CD4-positive, alpha-beta T cell treated with Interleukin-12 subunit alpha and Interleukin-12 subunit beta, for 1 hour (primary cell): ENCODE measurements at regions not wholly inside any gene's neighbourhood (a gene's known extent, or its start where the extent isn't known, plus 50 kb on each side); places are given as distances from the start of the nearest gene placed in this dataset.
"Not testable (repeated sequence)": the region's sequence is repeated elsewhere in the genome, so short reads cannot be mapped to it uniquely, and the experiment has no call there.

Source experiments
- DNase-seq: peaks from one replicate; pipeline ENCODE4 v3.0.0-alpha.2; 2020

DNA sequence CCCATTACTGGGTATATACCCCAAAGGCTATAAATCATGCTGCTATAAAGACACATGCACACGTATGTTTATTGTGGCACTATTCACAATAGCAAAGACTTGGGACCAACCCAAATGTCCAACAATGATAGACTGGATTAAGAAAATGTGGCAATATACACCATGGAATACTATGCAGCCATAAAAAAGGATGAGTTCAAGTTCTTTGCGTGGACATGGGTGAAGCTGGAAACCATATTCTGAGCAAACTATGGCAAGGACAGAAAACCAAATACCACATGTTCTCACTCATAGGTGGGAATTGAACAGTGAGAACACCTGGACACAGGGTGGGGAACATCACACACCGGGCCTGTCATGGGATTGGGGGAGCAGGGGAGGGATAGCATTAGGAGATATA is 54.4 kb upstream of the MUCL1 start:
- DNase-seq: not testable (repeated sequence)

DNA sequence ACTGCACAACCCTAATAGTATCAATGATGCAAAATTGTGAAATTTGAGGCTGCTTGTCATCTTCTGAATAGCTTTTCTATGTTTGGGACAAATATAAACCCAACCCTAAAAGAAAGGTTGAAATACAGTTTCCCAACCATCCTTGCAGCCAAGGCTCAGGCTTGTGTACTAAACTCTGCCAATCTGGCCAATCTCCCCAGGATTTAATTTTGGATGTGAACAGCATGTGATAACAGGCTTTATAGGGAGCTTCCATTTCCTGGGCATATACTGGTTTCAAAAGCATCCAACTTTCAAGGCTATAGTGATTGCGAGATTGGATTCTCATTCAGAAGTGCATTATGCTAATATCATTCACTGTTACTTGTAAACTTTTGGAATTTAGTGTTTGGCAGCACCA is 55.7 kb upstream of the MUCL1 start:
- DNase-seq: no peak

DNA sequence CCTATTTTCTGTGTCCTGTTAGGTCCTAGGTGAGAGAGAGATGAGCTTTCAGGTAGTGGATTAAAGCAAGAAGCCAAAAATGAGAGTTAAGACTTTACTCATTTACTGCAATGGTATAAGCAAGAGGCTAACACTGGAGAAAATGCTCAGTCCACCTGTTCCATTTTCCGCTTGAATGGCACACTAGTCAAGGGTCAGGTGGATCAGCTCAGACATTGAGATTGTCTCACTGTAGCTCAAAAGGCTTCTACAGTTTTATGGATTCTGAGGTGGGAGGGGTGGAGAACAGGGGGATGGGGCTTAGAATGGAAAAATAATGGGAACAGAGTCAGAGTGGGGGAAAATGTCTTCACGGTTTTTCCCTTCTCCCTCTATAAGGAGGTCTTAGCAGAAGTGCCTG is 57.3 kb upstream of the MUCL1 start:
- no peak for DNase-seq

DNA sequence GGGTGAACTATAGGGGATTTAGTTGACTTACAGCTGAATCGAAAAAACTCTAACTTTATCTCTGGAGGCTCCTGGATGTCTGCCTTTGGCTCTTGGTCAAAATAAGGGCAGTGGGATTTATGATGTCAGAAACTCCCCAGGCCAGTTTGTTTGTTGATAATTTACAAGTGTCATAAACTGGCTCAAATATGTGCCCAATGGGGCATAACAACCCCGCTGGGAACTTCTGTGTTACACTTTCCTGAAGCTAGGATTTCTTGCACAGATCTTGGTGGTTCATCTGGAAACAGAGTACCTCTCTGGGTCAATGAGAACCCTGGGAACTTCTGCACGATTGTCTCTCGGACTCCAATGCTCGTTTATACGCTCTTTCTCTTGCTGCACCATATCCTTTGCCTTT is 58.7 kb upstream of the MUCL1 start:
- no peak for DNase-seq

DNA sequence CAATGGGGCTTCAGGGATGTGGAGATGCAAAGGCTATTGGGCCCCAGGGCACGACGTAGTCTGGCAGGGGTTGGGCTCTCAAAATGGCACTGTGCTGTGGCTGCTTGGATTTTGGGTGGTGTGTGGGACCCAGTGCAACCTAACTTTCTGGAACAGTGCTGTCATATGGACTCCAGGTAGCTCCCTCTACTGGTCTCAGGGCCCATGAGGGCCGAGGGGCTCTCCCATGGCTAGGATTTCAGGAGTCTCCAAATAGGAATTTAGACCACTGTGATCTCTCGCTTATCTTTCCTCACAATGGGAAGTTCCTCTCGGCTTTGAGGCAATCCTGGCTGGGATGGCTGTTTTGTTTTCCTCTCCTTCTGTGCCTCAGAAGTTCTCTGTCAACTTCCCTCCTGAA is 68.2 kb upstream of the MUCL1 start:
- no peak for DNase-seq

DNA sequence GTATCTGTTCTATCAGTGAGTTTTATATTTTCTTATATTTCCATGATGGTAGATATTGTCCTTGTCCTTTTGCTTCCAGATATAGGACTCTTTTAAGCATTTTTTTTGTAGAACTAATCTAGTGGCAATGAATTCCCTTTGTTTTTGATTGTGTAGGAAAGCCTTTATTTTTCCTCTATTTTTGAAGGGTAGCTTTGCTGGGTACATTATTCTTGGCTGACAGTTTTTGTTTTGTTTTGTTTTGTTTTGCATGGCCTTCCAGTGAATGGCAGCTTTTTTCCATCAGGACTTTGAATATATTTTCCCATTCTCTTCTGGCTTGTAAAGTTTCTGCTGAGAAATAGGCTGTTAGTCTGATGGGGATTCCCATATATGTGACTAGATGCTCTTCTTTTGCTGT is 70.2 kb upstream of the MUCL1 start:
- DNase-seq: no peak

DNA sequence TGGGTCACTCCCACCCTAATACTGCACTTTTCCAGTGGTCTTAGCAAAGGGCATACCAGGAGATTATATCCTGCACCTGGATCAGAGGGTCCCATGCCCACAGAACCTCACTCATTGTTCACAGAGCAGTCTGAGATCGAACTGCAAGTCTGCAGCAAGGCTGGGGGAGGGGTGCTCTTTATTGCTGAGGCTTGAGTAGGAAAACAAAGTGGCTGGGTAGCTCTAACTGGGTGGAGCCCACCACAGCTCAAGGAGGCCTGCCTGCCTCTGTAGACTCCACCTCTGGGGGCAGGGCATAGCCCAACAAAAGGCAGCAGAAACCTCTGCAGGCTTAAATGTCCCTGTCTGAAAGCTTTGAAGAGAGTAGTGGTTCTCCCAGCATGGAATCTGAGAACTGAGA is 77.3 kb upstream of the MUCL1 start:
- DNase-seq: peak; percentile 2

DNA sequence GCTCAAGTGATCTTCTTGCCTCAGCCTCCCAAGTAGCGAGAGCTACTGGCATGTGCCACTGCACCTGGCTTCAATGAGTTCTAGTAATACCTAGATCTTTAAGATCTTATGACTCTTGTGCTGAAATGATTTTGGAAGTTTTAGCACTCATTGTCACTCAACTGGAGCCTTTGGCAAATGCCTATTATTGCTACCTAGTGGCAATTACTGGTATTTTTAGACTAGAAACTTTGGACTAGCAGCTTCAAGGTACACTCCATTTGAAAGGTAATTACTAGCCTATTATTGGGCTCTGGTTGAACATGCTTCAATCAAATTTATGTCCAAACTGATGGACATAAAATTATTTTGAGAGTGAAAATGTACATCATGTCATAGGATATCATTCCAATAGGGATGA is 80.7 kb upstream of the MUCL1 start:
- no peak for DNase-seq

DNA sequence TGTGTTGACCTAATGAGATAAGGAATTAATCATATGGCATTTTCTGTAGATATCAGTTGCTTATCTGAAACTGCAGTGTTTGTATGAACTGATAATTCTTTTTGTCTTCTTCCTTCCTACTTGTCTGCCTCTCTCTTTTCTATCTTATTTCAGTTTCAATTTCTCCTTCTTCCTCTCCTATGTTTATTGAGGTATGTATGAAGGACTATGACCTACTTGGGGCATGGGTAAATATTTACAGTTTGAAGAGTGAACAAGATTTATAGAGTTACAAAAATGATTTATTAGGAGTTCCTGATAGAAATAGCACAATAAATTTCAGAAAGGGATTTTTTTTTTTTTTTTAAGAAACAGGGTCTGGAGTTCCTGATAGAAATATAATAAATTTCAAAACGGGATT is 88.7 kb upstream of the MUCL1 start:
- DNase-seq: no peak

DNA sequence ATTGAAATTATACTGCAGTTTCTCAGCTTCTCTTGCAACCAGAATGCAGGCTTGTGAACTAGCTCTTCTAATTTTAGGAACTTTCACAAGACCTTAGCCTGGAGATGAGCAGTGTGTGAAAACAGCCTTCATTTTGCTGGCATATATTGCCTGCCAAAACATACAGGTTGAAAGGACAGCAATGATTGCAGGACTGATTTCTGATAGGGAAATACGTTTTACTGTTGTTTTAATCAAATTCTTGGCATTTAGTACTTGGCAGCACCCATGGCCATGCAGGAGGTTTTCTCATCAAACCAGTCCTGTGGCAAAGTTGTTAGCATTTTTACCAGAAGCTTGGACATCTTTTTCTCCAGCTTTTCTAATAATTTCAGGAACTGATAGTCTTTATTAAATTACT is 91.9 kb upstream of the MUCL1 start:
- DNase-seq: no peak

DNA sequence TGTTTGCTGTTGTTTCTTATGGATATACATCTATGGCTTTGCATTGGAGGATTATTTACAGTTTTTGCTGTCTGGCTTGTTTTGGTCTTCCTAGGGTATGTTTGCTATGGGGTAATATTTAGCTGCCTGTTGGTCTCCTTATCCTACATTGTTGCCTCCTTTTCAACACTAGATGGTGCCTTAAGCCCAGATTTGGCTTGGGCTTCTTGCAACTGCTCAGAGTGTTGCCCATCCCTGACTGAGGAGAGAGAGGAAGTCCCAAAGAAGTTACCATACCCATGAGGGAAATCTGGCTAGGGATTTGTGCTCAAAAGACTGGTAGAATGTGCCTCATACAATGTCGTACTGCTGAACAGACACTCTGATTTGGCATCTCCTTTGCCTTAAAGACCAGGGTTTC is 94.6 kb upstream of the MUCL1 start:
- peak; percentile 15 for DNase-seq

DNA sequence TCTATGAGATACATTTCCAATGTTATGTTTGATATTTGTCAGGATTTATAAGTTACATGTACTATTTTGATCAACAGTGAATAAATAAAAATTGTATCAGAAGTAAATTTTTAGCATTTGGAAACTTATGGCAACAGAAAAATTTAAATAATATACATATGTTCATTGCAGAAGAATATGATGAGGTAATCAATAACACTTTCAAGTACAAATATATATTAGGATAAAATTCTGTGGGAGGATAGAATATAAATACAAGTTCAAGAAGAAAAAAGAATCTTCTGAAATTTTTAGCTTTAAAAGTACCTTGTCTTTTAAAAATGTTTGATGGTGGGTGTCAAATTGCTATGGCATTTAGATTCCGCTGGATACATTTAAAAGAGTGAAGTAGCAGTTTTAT is 102.8 kb upstream of the MUCL1 start:
- no peak for DNase-seq

DNA sequence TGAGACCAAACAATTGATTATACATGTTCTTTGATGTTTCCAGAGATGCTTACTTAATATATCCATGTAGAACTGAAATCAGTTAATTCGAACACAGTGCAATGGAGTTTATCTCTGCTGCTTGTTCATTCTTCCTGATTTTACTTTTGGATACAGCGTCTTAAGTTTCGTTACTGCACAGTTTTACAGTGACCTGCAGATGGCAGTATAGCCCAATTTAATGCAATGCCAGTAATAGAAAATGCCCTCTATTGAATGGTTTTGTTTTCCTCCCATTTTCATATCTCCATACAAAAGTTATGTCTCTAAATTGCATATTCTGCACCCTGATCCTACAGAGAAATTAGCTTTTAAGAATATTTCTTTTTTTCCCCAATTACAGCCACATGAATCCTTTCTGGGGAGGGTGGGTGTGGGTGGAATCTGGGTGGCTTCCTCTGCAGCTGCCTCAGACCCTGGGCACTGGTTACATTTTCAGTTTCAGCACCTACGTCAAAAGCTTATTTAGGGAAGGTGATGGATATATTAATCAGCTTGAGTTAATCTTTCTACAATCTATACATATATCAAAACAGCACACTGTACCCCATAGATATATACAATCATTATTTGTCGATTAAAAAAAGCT is 101.1 kb upstream of the DCD start:
- peak; percentile 72 for DNase-seq

DNA sequence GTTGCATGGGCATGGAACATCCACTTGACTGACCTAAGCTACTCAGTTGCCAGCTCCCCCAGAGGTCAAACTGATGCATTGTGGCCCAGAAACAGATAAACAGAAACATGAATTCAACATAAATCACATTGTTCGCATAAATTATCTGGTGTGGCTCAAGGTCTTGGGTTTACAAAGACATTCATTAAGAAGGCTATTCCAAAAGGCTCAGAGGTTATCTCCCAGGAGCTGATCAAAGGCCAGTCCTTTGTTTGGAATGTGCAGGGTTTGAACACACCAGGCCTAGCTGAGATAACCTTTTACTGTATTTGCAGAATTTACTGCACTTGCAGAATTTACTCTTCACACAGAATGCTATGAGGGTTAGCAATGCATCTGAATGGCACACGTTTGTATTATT is 96.4 kb upstream of the DCD start:
- DNase-seq: no peak

DNA sequence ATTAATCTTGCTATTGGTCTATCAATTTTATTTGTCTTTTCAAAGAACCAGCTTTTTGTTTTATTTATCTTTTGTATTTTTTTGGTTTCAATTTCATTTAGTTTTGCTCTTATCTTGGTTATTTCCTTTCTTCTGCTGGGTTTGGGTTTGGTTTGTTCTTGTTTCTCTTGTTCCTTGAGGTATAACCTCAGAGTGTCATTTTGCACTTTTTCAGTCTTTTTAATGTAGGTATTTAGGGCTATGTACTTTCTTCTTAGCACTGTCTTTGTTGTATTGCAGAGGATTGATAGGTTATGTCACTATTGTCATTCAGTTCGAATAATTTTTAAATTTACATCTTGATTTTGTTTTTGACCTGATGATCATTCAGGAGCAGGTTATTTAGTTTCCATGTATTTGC is 92.7 kb upstream of the DCD start:
- DNase-seq: peak; percentile 34

DNA sequence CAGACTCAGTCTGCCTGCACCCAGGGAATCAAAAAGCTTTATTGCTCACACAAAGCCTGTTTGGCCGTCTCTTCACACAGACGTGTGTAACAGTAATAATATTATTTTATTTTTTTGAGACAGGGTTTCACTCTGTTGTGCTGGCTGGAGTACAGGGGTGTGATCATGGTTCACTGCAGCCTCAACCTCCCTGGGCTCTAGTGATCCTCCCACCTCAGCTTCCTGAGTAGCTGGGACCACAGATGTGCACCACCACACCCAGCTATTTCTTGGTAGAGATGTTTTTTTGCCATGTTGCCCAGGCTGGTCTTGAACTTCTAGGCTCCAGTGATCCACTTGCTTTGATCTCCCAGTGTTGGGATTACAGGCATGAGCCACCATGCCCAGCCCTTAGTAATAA is 88.4 kb upstream of the DCD start:
- DNase-seq: peak; percentile 19

DNA sequence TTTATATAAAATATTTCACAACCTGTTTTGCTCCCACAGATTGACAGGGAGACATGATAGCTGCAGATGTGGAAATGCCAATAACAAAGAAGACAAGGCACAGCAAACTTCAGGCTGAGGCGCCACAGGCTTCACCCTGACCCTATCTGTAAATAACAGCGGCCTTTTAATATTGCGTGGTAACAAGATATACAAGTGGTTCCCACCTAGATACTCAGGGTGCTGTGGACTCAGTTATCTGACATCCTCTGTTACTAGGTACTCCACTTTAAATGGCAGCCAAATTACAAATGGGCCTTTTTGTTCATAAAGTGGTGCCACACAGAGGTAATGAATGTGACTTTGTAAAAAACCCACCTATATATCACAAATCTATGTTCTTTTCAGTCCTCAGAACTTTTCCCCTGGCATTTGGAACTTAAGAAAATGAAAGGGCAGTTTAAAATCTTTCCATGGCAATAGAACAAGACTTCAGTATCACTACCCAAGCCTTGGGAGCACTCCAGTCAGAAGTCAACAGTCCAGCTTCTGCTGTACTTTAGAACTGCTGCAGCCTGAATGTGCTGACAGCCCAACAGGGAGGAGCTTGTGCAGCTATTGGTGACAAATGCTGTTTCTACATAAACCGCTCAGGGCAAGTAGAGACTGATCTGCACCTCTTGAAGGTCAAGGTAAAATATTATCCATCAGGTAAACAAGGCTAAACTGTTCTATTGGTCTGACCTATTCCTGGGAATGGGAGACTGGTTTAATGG is 86.2 kb upstream of the DCD start:
- DNase-seq: no peak

DNA sequence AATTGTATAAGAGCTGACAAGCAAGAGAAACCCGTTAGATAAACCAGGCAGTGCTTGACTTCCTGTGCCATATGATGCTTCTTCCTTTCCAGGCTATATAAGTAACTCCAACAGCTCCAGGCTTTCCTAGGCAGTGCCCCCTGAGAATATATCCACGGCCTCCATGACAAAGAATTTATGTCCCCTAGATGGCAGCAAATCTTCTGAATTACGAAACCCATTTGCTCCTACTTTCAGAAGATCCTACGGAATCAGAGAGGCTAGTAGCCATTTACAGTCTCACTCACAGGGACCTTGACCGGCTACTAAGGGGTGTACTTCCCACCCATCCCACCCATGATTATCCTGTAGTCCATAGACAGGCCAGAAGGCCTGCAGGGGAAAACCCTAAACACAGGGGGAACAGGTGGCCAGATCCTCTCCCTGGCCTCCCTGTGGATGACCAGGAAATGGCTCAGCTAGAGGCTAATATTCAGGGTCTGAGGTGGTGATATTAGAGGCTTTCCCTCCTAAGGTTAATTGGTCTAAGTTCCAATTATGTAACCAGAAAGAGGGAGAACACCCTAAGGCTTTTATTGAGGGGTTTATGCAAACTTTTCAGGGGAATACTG is 77.2 kb upstream of the DCD start:
- peak; percentile 35 for DNase-seq

DNA sequence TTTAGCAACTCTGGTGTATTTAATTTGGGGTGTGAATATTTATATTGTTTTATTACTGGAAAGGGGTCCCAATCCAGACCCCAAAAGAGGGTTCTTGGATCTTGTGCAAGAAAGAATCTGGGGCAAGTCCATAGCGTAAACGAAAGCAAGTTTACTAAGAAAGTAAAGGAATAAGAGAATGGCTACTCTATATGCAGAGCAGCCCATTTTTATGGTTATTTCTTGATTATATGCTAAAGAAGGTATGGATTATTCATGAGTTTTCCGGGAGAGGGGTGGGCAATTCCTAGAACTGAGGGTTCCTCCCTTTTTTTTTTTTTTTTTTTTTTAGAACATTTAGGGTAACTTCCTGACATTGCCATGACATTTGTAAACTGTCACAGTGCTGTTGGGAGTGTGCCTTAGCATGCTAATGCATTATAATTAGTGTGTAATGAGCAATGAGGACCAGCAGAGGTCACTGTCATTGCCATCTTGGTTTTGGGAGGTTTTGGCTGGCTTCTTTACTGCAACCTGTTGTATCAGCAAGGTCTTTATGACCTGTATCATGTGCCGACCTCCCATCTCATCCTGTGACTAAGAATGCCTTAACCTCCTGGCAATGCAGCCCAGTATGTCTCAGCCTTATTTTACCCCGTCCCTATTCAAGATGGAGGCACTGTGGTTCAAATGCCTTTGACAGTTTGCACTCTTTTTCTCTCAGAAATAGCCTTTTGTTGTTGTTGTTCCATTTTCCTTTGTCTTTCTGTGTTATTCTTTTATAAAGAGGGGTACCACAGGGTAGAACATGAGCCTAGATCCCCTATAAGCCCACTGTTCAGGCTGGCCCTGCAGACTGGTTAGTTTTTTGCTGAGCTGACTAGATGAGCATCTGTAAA is 75.5 kb upstream of the DCD start:
- peak; percentile 63 for DNase-seq

DNA sequence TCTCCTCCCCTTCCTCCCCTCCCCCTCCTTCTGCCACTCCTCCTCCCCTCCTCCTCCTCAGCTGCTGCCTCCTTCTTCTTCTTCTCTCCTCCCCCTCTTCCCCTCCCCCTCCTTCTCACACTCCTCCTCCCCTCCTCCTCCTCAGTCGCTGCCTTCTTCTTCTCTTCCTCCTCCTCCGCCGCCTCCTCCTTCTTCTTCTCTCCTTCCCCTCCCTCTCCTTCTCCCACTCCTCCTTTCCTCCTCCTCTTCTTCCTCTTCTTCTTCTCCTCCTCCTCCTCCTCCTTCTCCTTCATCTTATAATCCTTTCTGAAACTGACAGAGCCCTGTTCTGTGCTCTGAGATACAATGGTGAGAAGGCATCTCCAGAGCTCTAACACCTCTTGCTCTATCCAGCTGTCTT is 73.1 kb upstream of the DCD start:
- DNase-seq: no peak

DNA sequence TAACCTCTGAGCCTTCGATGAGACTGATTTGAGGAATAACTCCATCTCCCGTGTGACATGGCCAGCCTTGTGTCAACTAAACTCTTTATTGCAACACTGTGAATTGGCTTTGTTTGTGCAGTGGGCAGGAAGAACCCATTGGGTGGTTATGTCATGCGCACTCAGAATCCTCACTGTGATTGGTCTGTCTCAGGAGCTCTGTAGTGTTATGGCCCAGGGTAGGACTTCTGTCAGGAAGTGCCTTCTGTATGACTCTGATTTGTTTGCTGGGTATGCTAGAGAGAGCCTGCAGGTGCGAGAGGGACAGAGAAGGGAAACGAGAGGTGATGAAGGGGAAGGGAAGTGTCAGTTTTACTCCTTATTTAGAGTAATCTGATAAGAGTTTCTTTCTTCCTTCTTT is 71.5 kb upstream of the DCD start:
- no peak for DNase-seq

DNA sequence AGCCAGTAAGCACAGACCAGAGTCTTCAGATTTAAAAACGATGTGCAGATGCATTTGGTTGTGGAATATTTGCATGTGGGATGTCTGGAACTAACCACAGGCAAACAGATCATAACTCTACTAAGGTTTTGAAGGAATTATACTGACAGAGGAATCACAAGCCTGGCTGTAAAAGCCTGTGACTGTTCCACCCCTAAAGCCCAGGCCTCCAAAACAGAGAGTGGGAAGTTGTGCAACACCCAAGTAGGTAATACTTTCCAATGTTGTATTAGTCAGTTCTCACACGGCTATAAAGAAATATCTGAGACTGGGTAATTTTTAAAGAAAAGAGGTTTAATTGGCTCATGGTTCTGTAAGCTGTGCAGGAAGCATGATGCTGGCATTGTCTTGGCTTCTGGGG is 68.1 kb upstream of the DCD start:
- DNase-seq: no peak

DNA sequence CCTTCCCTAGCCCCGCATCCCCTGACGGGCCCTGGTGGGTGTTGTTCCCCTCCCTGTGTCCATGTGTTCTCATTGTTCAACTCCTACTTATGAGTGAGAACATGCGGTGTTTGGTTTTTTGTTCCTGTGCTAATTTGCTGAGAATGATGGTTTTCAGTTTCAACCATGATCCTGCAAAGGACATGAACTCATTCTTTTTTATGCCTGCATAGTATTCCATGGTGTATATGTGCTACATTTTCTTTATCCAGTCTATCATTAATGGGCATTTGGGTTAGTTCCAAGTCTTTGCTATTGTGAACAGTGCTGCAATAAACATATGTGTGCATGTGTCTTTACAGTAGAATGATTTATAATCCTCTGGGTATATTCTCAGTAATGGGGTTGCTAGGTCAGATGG is 65.7 kb upstream of the DCD start:
- DNase-seq: not testable (repeated sequence)

DNA sequence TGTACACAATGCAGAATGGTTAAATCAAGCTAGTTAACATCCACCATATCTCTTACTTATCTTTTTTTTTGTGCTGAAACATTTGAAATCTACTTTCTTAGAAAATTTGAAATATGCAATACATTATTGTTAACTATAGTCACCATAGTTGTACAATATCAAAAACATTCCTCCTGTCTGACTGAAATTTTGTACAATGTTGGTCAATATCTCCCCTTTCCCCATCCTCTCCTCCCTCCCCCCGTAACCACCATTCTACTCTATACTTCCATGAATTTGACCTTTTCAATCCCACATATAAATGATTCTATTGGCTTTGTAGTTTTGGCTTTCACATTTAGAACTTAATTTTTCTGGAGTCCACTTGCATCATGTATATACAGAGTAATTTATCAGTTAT is 63.5 kb upstream of the DCD start:
- no peak for DNase-seq
